ENCODE measurements at regions not wholly inside any gene's neighbourhood (a gene's known extent, or its start where the extent isn't known, plus 50 kb on each side); places are given as distances from the start of the nearest gene placed in this dataset.
"Not testable (repeated sequence)": the region's sequence is repeated elsewhere in the genome, so short reads cannot be mapped to it uniquely, and the experiment has no call there.

DNA sequence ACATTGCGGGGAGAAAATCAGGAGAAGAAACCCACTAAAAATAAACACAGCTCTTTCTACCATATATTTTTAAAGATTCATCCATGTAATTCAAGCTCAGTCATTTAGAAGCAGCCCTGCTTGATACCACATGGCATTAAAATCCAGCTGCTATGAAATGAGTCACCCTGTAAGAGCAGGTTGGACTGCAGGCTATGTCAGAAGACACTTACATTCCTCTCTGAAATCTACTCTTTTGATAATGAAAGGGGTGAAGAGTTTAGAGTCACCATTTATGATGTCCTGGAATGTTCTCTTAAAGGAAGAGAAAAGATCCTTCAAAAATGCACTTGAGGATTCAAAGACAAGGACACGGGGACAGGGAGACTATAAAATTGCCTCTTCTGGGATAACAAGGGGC lies 100.6 kb upstream of the APCDD1 start:
- no peak overlapping the region for H3K27ac ChIP-seq
- H3K36me3 ChIP-seq (ENCODE audit: insufficient read depth in 1 of 2, low read depth in 1 of 2) = no peaks in the 10 kb centered on the region
- DNase-seq (no peak), ATAC-seq (peak in 2 of 4 donors; percentile 47 to 57)
- intact Hi-C loops (cut with DNase I) = loop anchor here in 1 of 2 donors (10.0 kb wide), 1 partner anchor 61 kb away; no protein-coding TSS in a partner anchor
- no peak for TF ChIP-seq CTCF (IDR thresholded peaks at IDR 0.05)
- H3K9me3 ChIP-seq = no peaks in the 10 kb centered on the region
- H3K27me3 ChIP-seq (ENCODE audit: insufficient read depth in 3 of 3, low read length in 2 of 3) = no peaks in the 10 kb centered on the region
- H3K4me3 ChIP-seq = no peak overlapping the region
- WGBS, 3 donors = 61 to 76% (median 75%) methylated on average over 2 of the region's 2 CpGs
- H3K4me1 ChIP-seq = peaks cover 4% of the 10 kb centered on the region

DNA sequence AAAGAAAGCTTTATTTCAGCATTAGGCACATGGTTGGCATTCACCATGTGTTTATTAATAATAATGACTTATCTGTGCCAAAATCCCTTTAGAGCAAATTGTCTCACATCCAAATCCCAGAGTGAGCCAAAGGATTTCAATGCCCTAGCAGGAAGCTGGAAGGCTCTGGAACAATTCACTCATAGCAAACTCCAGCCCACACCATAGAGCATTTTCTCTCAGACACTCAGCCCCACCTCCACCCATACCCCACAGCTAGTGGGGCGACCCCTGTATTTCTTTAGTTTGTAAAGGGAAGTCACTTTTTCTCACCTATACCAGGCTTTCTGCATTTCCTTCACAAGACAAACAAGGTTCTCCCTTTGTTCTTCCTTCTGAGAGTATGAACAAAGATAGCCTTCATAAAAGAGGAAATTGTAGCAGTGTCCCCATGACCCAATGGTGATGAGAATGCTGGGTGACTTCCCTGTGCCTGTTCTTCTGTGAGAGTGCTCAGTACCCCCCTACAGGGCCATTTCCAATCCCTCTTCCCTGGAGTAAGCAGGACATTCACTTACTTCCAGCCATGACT lies 100.1 kb upstream of the APCDD1 start:
- no peaks in the 10 kb centered on the region for H3K9me3 ChIP-seq
- no peak for TF ChIP-seq CTCF (IDR thresholded peaks at IDR 0.05)
- no peaks in the 10 kb centered on the region for H3K36me3 ChIP-seq (ENCODE audit: insufficient read depth in 1 of 2, low read depth in 1 of 2)
- no peaks in the 10 kb centered on the region for H3K27me3 ChIP-seq (ENCODE audit: insufficient read depth in 3 of 3, low read length in 2 of 3)
- DNase-seq (no peak), ATAC-seq (no peak)
- no peak overlapping the region for H3K4me3 ChIP-seq
- 52 to 62% (median 56%) methylated on average over 1 of the region's 1 CpG for WGBS, 3 donors
- H3K27ac ChIP-seq = no peak overlapping the region
- peaks cover 4% of the 10 kb centered on the region for H3K4me1 ChIP-seq
- intact Hi-C loops (cut with DNase I) = loop anchor here in 1 of 2 donors (10.0 kb wide), 1 partner anchor 60 kb away; no protein-coding TSS in a partner anchor

DNA sequence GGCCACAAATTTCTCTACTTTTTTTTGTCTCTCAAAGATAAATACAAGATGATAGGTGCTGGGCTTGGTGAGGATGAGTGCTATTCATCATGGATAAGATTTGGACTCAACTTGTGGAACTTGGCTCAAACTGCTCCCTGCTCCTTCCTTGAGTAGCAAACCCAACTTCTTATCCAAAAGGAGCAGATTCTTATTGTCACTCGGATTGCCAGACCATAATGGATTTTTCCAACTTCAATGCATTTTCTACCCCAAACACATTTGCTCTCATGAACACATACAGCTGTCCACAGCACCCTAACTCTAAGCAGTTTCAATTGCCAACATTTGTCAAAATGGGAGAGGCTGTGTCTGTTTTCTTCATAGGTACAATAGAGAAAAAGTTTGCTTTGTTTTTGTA lies 99.5 kb upstream of the APCDD1 start:
- Histone ChIP-seq H3K27me3 (ENCODE audit: insufficient read depth in 3 of 3, low read length in 2 of 3) (no peaks in the 10 kb centered on the region), H3K4me1 (peaks cover 4% of the 10 kb centered on the region), H3K4me3 (no peak overlapping the region), H3K27ac (no peak overlapping the region), H3K36me3 (ENCODE audit: insufficient read depth in 1 of 2, low read depth in 1 of 2) (no peaks in the 10 kb centered on the region), H3K9me3 (no peaks in the 10 kb centered on the region)
- ATAC-seq (no peak), DNase-seq (no peak)
- 74 to 86% (median 84%) methylated on average over 1 of the region's 1 CpG for WGBS, 3 donors
- intact Hi-C loops (cut with DNase I) = loop anchor here in 1 of 2 donors (10.0 kb wide), 1 partner anchor 60 kb away; no protein-coding TSS in a partner anchor
- no peak for TF ChIP-seq CTCF (IDR thresholded peaks at IDR 0.05)

DNA sequence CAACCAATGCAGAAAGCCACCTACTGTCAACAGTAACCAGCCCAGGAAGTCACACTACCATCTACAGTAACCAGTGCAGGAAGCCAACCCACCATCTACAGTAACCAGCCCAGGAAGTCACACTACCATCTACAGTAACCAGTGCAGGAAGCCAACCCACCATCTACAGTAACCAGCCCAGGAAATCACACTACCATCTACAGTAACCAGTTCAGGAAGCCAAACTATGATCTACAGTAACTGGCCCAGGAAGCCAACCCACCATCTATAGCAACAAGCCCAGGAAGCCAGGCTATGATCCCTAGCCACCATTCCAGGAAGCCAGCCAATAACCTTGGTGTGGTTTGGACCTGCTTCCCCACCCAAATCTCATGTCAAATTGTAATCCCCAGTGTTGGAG lies 97.4 kb upstream of the APCDD1 start:
- H3K4me3 ChIP-seq; DNase-seq; H3K27ac ChIP-seq; H3K4me1 ChIP-seq; H3K36me3 ChIP-seq (ENCODE audit: insufficient read depth in 1 of 2, low read depth in 1 of 2); H3K27me3 ChIP-seq (ENCODE audit: insufficient read depth in 3 of 3, low read length in 2 of 3); ATAC-seq; H3K9me3 ChIP-seq: not testable (repeated sequence)
- intact Hi-C loops (cut with DNase I) = loop anchor here in 1 of 2 donors (10.0 kb wide), 1 partner anchor 58 kb away; no protein-coding TSS in a partner anchor

DNA sequence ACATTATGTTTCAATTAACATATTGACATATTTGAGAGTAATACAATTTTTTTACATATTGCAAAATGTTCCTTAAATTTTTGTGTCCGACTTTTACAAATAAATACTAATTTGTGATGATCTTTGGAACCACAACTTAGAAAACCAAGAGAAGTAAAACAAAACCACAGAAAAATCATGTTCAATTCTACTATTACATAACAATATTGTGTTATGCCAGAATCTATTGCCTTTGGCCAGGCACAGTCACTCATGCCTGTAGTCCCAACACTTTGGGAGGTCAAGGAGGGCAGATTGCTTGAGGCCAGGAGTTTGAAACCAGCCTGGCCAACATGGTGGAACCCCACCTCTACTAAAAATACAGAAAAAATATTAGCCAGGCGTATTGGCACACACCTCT lies 92.8 kb upstream of the APCDD1 start:
- TF ChIP-seq CTCF (IDR thresholded peaks at IDR 0.05) = no peak
- intact Hi-C loops (cut with DNase I) = no loop called here
- DNase-seq = no peak
- H3K9me3 ChIP-seq = peaks cover 18% of the 10 kb centered on the region
- WGBS, 3 donors = 71 to 93% (median 91%) methylated on average over 2 of the region's 2 CpGs
- H3K27me3 ChIP-seq (ENCODE audit: insufficient read depth in 3 of 3, low read length in 2 of 3) = no peaks in the 10 kb centered on the region
- H3K4me1 ChIP-seq = no peaks in the 10 kb centered on the region
- no peaks in the 10 kb centered on the region for H3K36me3 ChIP-seq (ENCODE audit: insufficient read depth in 1 of 2, low read depth in 1 of 2)
- no peak overlapping the region for H3K27ac ChIP-seq
- no peak for ATAC-seq
- H3K4me3 ChIP-seq = no peak overlapping the region

All from psoas muscle (tissue), 7 donors.